ENCODE measurements at regions not wholly inside any gene's neighbourhood (a gene's known extent, or its start where the extent isn't known, plus 50 kb on each side); places are given as distances from the start of the nearest gene placed in this dataset.

- no peaks in the 10 kb centered on the region for H3K79me2 ChIP-seq (ENCODE audit: insufficient read depth, low read length)
- no peak overlapping the region for H3K4me2 ChIP-seq (ENCODE audit: low read length)
- no peaks in the 10 kb centered on the region for H3K4me1 ChIP-seq (ENCODE audit: insufficient read depth, low read length)
- no peaks in the 10 kb centered on the region for H3K36me3 ChIP-seq (ENCODE audit: insufficient read depth, low read length)
- TF ChIP-seq CTCF (IDR thresholded peaks at IDR 0.05; ENCODE audit: insufficient read depth, low read depth, low read length) (no peak), EZH2 (IDR thresholded peaks at IDR 0.05; ENCODE audit: insufficient read depth, low read length) (no peak)
- H3K27ac ChIP-seq (ENCODE audit: low read depth, low read length) = no peak overlapping the region
- peaks cover 5% of the 10 kb centered on the region for H3K9me3 Mint-ChIP-seq (ENCODE audit: unreplicated experiment)
- H3K27me3 ChIP-seq (ENCODE audit: insufficient read depth, low read length) = no peaks in the 10 kb centered on the region
- H3K4me3 ChIP-seq (ENCODE audit: insufficient read depth, low read depth, low read length) = no peak overlapping the region
- DNase-seq (ENCODE audit: low read depth) = no peak
- H3K9ac ChIP-seq (ENCODE audit: low read length) = no peak overlapping the region
- H3K27me3 Mint-ChIP-seq (ENCODE audit: low read depth, unreplicated experiment) = peaks cover 19% of the 10 kb centered on the region
- H3K4me3 Mint-ChIP-seq (ENCODE audit: unreplicated experiment) = no peak overlapping the region
- no peaks in the 10 kb centered on the region for H3K4me1 Mint-ChIP-seq (ENCODE audit: low read depth, unreplicated experiment)
- no peaks in the 10 kb centered on the region for H3K36me3 Mint-ChIP-seq (ENCODE audit: low read depth, unreplicated experiment)
- H4K20me1 ChIP-seq (ENCODE audit: insufficient read depth, low read length) = no peaks in the 10 kb centered on the region
- peaks cover 3% of the 10 kb centered on the region for H3K9me3 ChIP-seq (ENCODE audit: insufficient read depth, low read depth, low read length)
- H2AFZ ChIP-seq (ENCODE audit: low read depth, low read length) = no peak overlapping the region
- FAIRE-seq = no peak
- no peak overlapping the region for H3K27ac Mint-ChIP-seq (ENCODE audit: unreplicated experiment)
Observed at GRCh38 chr5:138677782-138678181, 75.4 kb upstream of the CTNNA1 start.

- Histone ChIP-seq H3K27ac (ENCODE audit: low read depth, low read length) (no peak overlapping the region), H3K79me2 (ENCODE audit: insufficient read depth, low read length) (no peaks in the 10 kb centered on the region), H3K36me3 (ENCODE audit: insufficient read depth, low read length) (no peaks in the 10 kb centered on the region), H3K9ac (ENCODE audit: low read length) (no peak overlapping the region), H2AFZ (ENCODE audit: low read depth, low read length) (no peak overlapping the region), H3K4me1 (ENCODE audit: insufficient read depth, low read length) (no peaks in the 10 kb centered on the region), H3K9me3 (ENCODE audit: insufficient read depth, low read depth, low read length) (peaks cover 3% of the 10 kb centered on the region), H4K20me1 (ENCODE audit: insufficient read depth, low read length) (no peaks in the 10 kb centered on the region), H3K4me3 (ENCODE audit: insufficient read depth, low read depth, low read length) (no peak overlapping the region), H3K27me3 (ENCODE audit: insufficient read depth, low read length) (no peaks in the 10 kb centered on the region), H3K4me2 (ENCODE audit: low read length) (no peak overlapping the region)
- FAIRE-seq (no peak), DNase-seq (ENCODE audit: low read depth) (no peak)
- Mint-ChIP-seq H3K36me3 (ENCODE audit: low read depth, unreplicated experiment) (no peaks in the 10 kb centered on the region), H3K4me3 (ENCODE audit: unreplicated experiment) (no peak overlapping the region), H3K9me3 (ENCODE audit: unreplicated experiment) (peaks cover 2% of the 10 kb centered on the region), H3K27ac (ENCODE audit: unreplicated experiment) (no peak overlapping the region), H3K27me3 (ENCODE audit: low read depth, unreplicated experiment) (peaks cover 16% of the 10 kb centered on the region), H3K4me1 (ENCODE audit: low read depth, unreplicated experiment) (no peaks in the 10 kb centered on the region)
- TF ChIP-seq CTCF (IDR thresholded peaks at IDR 0.05; ENCODE audit: insufficient read depth, low read depth, low read length) (no peak), EZH2 (IDR thresholded peaks at IDR 0.05; ENCODE audit: insufficient read depth, low read length) (no peak)
Observed at GRCh38 chr5:138676556-138677193, 76.5 kb upstream of the CTNNA1 start.

- FAIRE-seq = no peak
Observed at GRCh38 chr5:138676002-138676401, 77.2 kb upstream of the CTNNA1 start.

More at GRCh38 chr5:138676002-138676401, 77.2 kb upstream of the CTNNA1 start:
- H3K9me3 Mint-ChIP-seq (ENCODE audit: unreplicated experiment) = no peaks in the 10 kb centered on the region
- H3K9me3 ChIP-seq (ENCODE audit: insufficient read depth, low read depth, low read length) = peaks cover 3% of the 10 kb centered on the region
- no peak overlapping the region for H3K4me2 ChIP-seq (ENCODE audit: low read length)
- H3K27me3 Mint-ChIP-seq (ENCODE audit: low read depth, unreplicated experiment) = peaks cover 15% of the 10 kb centered on the region
- no peaks in the 10 kb centered on the region for H3K79me2 ChIP-seq (ENCODE audit: insufficient read depth, low read length)
- DNase-seq (ENCODE audit: low read depth) = no peak
- TF ChIP-seq EZH2 (IDR thresholded peaks at IDR 0.05; ENCODE audit: insufficient read depth, low read length) (no peak), CTCF (IDR thresholded peaks at IDR 0.05; ENCODE audit: insufficient read depth, low read depth, low read length) (no peak)
- H3K4me3 Mint-ChIP-seq (ENCODE audit: unreplicated experiment) = no peak overlapping the region
- H3K27me3 ChIP-seq (ENCODE audit: insufficient read depth, low read length) = no peaks in the 10 kb centered on the region
- no peaks in the 10 kb centered on the region for H3K36me3 Mint-ChIP-seq (ENCODE audit: low read depth, unreplicated experiment)
- no peak overlapping the region for H3K4me3 ChIP-seq (ENCODE audit: insufficient read depth, low read depth, low read length)
- no peaks in the 10 kb centered on the region for H3K36me3 ChIP-seq (ENCODE audit: insufficient read depth, low read length)
- H3K4me1 Mint-ChIP-seq (ENCODE audit: low read depth, unreplicated experiment) = no peaks in the 10 kb centered on the region
- H3K9ac ChIP-seq (ENCODE audit: low read length) = no peak overlapping the region
- no peak overlapping the region for H3K27ac Mint-ChIP-seq (ENCODE audit: unreplicated experiment)
- no peaks in the 10 kb centered on the region for H4K20me1 ChIP-seq (ENCODE audit: insufficient read depth, low read length)
- no peaks in the 10 kb centered on the region for H3K4me1 ChIP-seq (ENCODE audit: insufficient read depth, low read length)
- no peak overlapping the region for H2AFZ ChIP-seq (ENCODE audit: low read depth, low read length)
- H3K27ac ChIP-seq (ENCODE audit: low read depth, low read length) = no peak overlapping the region
